ENCODE measurements at regions not wholly inside any gene's neighbourhood (a gene's known extent, or its start where the extent isn't known, plus 50 kb on each side); places are given as distances from the start of the nearest gene placed in this dataset.

- CTCF ChIA-PET (ENCODE audit: low intra/inter-chr PET ratio, low total read pairs): no interaction called here
- whole genome bisulfite sequencing (ENCODE audit: low lambda C conversion rate): 13% methylated on average over 5 of the region's 6 CpGs
- no peak for TF ChIP-seq ZNF264 (CRISPR knock-in tag; IDR thresholded peaks at IDR 0.05)
- TF ChIP-seq PATZ1 (CRISPR knock-in tag; IDR thresholded peaks at IDR 0.05): no peak
- no peak for TF ChIP-seq HOXA3 (CRISPR knock-in tag; IDR thresholded peaks at IDR 0.05)
- no peak for TF ChIP-seq ZNF318 (CRISPR knock-in tag; IDR thresholded peaks at IDR 0.05)
- no peak for TF ChIP-seq PHF20 (CRISPR knock-in tag; IDR thresholded peaks at IDR 0.05)
- TF ChIP-seq NFRKB (IDR thresholded peaks at IDR 0.05): no peak
- TF ChIP-seq RNF219 (CRISPR knock-in tag; IDR thresholded peaks at IDR 0.05): no peak
- TF ChIP-seq TRIM22 (IDR thresholded peaks at IDR 0.05): no peak
- no peak for TF ChIP-seq TAF15 (IDR thresholded peaks at IDR 0.05; ENCODE audit: low read depth, low read length, poor library complexity, severe bottlenecking)
- TF ChIP-seq TBX3 (IDR thresholded peaks at IDR 0.05; ENCODE audit: borderline replicate concordance): no peak
Measured at GRCh38 chr15:91384189-91384730, 284.2 kb downstream of the SV2B start.

More at GRCh38 chr15:91384189-91384730, 284.2 kb downstream of the SV2B start:
- no TSS peak for BruUV-seq (replicated peaks)
- ATAC-seq: no peak
- H3K27ac ChIP-seq (ENCODE audit: extremely low read length, insufficient read depth, low read length): no peak overlapping the region
- no peaks in the 10 kb centered on the region for H3K27me3 ChIP-seq (ENCODE audit: control insufficient read depth in 1 of 2, insufficient read depth in 2 of 2, low read length in 2 of 2)
- POLR2A ChIA-PET: no interaction called here
- H3K9ac ChIP-seq (ENCODE audit: insufficient read depth, low read depth, low read length): no peak overlapping the region
- in situ Hi-C loops (cut with HindIII; ENCODE audit: extremely low pct_ligation_motif_present, low pct_unique_long_range_greater_than_20kb): no loop called here
- H3K4me1 ChIP-seq (ENCODE audit: insufficient read depth, low read length): no peaks in the 10 kb centered on the region
- no peak overlapping the region for H3K4me2 ChIP-seq (ENCODE audit: low read depth, low read length)
- no peak for DNase-seq (ENCODE audit: low spot score)
- no peak overlapping the region for H3K4me3 ChIP-seq (replicated peaks in 1 of 3; ENCODE audit: insufficient read depth in 1 of 3, low read depth in 2 of 3, low read length in 3 of 3)
- H4K20me1 ChIP-seq (ENCODE audit: insufficient read depth, low read length): no peaks in the 10 kb centered on the region
- no peak for FAIRE-seq
- intact Hi-C loops (cut with micrococcal nuclease; ENCODE audit: unreplicated experiment): no loop called here
- no peaks in the 10 kb centered on the region for H3K9me3 ChIP-seq (ENCODE audit: low read length)
- no peaks in the 10 kb centered on the region for H3K36me3 ChIP-seq (replicated peaks in 1 of 2; ENCODE audit: control insufficient read depth in 1 of 2, insufficient read depth in 2 of 2, low read length in 2 of 2)
- H3K79me2 ChIP-seq (ENCODE audit: insufficient read depth, low read length): no peaks in the 10 kb centered on the region
- H2AFZ ChIP-seq (ENCODE audit: low read length): no peak overlapping the region

Measured in HepG2 (cell line).